ENCODE measurements at regions not wholly inside any gene's neighbourhood (a gene's known extent, or its start where the extent isn't known, plus 50 kb on each side); places are given as distances from the start of the nearest gene placed in this dataset.
"Not testable (repeated sequence)": the region's sequence is repeated elsewhere in the genome, so short reads cannot be mapped to it uniquely, and the experiment has no call there.

DNA sequence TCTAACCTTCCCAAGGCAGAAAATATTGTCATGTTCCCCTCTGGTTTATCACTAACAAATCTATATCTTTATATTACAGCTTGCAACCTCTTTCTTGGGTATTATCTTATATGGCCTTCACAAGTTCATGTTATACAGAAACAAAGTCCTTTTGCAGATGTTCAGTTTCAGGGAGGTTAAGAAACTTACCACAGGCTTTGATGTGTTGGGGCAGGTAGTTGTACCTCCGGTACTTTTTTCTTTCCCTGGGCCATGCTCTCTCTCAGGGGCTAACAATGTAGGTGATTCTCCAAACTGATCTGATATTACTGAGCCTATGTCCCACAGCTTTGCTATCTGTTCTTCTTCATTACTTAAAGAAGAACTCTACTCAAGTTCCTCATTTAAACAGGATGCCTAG, 548.9 kb upstream of the SYT4 start:
- ATAC-seq: no peak

DNA sequence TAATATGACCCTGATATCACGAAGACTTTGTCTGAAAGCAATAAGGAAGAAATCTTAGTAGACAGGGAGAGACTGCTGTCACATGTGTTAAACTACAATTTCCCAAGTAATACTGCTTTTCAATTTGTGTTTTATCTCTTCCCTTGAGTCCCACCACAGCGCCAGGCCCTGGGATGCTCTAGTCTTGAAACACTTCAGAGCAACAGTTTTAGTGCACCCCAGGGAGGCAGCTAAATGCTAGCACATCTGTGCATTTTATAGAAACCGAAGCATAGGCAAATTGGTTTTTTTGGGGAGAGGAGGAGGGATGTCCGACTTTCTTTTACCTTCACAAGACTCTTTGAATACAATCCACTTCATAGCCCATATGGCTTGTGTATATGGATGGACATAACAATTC, 550.0 kb upstream of the SYT4 start:
- ATAC-seq: no peak

DNA sequence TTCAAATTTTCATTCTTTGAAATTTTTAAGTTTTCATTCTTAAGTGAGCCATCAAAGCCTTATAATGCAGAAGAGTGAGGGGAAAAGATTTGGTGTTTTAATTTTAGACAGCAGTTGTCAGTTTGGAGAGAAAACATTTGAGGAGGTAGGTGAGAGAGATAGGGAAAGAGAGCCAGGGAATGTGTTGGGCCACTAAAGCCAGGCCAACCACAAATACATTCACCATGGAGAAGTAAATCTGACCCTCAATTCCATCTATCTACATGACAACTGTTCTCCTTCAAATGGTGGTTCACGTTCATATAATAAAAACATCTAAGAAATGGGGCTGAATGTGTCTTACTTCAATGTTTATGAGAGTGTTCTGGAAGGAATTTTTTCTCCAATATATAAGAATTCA, 553.0 kb upstream of the SYT4 start:
- no peak for ATAC-seq

DNA sequence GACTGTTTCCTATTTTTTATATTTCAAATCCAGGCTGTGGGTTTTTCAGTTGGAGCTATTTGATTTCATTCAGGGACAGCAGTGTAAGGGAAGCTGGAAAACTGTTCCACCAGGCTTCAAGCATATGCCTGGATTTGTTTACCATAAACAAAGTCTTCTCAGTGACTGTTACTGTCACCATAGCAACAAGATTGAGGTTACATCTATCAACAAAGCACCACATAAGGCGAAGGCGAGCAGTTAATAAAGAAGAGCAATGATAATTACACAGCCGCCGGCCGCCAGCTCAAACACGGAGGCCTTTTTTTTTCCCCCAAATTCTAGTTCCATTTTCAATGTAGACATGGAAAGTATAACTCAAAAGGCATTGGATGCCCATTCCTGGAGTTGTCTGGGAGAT, 553.7 kb upstream of the SYT4 start:
- no peak for ATAC-seq

DNA sequence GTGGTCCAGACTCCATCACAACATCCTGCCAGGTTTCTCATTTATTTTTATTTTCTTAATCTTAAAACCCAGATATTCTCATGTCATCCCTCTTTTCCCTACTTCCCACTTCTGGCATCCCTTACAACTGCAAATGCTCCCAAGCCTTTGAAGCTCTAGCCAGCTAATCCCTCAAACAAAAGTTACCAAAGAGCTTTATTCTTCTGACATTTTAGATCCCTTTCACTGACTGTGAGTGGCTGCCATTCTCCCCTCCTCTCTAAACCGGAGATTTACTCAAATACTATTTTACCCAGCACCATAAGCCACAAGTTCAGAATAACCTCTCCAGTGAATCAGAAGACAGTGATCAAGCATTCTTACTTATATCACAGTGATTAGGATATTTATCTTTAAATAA, 569.0 kb upstream of the SYT4 start:
- no peak for ATAC-seq

DNA sequence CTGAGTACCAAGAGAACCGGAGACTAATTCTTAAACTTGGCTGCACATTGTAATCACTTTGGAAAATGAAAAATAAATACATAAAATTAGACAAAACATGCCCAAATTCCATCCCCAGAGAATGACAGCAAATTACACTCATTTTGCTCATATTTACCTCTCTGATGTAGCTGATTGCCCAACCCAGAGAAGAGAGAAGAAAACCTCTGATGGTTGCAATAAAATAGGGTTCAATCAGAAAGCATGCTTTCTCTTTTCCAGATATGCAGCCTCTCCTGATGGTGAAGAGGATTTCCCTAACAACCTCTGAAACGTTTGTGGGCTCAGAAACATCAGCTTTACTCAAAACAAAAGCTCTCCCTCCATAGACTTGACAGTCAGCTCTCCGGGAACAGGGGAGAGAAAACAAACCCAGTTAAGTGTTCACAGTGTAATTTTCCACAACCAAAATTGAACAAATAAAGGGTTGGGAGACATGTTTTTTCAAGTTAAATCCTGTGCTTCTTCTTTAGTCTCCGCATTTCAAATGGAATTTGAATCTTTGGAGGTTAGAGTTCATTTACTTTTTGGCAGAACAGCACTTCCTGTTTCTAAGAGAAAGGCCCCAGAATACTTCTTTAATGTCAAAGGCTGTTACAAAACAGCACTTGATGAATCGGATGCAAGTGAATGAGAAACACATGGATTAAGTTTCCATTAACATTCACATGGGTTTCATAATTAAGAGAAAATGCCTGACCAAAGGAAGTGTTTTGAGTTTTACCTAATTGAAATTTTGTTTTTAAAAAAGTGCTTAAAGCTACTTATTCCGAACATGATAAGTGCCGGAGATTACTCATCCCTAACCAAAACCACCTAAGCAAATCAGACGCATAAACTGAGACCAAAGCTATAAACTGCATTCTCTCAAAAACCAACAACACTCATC, 570.1 kb upstream of the SYT4 start:
- ATAC-seq: no peak

DNA sequence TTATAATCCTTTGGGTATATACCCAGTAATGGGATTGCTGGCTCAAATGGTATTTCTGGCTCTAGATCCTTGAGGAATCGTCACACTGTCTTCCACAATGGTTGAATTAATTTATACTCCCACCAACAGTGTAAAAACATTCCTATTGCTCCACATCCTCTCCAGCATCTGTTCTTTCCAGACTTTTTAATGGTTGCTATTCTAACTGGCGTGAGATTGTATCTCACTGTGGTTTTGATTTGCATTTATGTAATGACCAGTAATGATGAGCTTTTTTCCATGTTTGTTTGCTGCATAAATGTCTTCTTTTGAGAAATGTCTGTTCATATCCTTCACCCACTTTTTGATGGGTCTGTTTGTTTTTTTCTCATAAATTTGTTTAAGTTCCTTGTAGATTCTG, 572.5 kb upstream of the SYT4 start:
- not testable (repeated sequence) for ATAC-seq

DNA sequence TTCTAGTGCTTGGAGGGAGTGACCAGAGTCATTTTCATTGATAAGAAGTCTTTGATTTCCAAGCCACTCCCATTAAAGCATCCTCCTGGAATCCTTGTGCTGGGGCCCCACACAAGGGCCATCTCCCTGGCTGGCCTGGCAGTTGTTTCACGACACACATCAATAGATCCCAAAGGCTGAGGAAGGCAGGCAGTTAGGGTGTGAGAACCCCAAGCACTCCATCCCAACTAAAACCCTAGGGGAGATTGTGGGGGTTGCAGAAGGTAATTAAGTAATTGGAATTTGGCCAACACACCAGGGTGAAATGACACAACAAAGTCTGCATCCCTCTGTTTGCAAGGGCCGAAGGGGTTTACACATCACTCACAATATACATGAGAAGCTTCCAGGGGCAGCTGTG, 578.1 kb upstream of the SYT4 start:
- ATAC-seq: no peak

DNA sequence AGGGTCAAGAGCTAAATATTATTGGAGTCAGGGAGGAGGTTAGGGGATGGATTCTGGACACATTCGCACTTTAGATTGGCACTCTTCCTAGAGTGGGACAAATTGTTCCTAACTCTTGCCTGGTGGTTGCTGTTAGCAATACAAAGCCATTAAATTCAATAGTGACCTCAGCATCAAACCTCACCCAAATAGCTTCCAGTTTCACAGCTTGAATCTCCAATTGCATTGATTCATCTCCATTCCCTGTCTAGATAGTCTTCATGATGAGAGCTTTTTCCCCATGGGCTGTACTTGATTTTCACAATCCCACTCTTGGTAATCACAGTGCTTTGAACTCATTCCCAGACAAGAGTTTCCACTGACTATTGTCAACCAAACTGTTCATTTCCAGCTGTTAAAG, 585.9 kb upstream of the SYT4 start:
- no peak for ATAC-seq

DNA sequence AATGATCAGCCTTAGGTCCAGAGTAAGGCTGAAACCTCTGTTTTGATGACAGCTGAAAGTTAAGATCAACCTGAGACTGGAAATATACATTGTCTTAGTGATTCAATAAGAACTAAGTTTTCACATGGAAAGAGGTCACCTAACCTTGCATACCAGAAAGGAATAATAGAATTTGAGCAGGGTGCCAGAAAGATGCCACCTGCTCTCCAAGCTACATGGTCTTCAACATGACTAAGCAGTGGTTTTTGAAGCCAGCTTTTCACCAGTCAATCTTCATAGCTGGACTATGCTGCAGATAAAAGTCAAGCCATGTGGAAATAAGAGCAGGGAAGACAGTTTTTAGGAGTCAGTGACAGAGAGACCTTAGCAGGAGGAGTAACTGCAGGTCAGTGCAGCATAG, 589.4 kb upstream of the SYT4 start:
- no peak for ATAC-seq

DNA sequence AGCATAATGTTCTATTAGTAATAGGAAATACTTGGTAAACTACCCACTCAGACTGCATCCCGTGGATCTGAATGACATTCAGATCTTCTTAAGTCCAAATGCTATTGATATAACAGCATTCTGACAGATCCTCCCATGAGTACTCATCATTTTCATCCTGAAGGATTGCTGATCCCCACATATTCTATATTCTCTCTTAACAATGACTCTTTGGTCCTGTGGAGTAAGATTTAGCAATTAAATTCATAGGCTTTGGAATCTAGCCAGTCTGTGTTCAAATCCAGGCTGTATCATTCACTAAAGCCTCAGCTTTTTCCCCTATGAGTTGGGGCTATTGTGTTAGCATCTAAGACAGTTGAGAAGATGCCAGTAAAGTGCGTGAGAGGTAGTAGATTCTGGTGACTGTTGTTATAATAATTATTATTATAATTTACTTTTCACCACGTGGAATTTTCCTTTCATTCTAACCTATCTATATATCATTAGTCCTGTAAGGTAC, 591.3 kb upstream of the SYT4 start:
- ATAC-seq: no peak

DNA sequence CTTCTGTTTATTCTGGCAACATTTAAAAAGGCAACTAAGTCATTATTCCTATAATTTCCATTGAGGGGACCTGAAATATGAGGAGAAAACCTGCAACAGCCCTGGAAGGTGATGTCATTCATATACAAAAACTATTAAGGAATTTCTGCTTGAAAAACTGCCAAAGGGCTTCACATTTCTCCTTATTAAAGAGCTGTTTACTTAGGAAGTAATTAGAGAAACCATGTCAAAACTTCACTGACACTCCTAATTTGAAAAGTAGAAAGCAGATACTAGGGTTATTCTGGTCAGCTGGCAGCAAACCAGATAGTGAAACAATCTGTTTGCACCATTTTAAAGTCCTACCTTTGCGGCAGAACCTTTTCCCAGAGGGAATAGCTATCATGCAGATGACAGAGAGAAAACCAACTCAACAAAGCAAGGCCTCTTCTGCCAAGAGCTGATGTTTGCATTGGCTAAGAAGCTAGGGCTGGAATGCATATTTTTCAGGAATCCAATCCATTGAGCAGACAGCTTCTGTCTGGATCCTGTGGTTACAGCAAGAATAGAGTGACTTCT, 592.2 kb upstream of the SYT4 start:
- ATAC-seq: no peak

DNA sequence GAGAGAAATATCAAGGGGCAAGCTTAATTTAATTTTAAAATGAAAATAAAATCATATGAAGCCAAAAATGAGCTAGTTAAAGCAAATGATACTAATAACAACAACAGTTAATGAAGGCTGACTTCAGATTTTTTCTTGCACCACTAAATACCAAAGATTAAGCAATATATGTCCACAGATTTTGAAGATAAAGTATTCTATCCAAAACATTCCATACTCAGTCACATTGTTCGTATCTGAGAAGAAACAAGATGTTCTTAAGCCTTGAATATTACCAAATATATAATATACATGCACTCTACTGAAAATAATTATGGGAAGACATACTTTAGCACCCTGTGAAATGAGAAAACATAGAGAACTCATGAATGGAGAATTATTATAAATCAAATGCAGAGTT, 593.3 kb upstream of the SYT4 start:
- no peak for ATAC-seq

DNA sequence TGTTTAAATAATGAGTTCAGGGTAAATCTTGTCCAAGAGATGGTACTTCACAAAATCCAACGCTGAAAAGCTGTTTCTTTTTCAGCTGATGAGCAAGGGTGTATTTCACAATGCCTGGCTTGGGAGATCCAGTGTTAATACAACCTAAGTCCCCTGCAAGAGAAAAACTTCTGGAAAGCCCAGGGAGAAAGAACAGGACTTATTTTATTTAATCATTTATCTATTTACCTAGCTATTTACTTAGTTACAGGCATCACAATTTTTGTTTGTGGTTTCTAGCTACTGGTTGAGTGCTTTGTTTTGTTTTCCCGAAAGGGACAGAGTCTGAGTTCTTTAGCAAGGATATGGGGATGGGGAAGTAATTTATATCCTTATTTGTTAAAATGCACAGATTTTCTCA, 598.2 kb upstream of the SYT4 start:
- no peak for ATAC-seq

DNA sequence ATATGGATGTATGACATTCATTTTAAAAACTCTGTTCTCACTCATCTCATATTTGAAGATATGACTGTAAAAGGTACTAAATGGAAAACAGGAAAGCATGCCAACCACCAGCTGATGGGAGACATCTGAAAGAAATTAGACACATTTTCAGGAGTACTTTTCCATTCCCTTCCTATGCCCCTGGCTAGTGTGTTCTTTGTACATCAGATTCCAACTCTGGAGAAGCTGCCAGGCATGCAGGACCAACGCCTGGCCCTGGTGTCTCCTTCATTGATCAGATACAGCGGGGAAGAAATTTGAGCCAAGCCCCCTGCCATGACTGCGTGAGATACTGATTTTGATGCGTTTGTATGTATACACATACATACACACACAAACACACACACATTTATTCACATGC, 599.0 kb upstream of the SYT4 start:
- no peak for ATAC-seq

DNA sequence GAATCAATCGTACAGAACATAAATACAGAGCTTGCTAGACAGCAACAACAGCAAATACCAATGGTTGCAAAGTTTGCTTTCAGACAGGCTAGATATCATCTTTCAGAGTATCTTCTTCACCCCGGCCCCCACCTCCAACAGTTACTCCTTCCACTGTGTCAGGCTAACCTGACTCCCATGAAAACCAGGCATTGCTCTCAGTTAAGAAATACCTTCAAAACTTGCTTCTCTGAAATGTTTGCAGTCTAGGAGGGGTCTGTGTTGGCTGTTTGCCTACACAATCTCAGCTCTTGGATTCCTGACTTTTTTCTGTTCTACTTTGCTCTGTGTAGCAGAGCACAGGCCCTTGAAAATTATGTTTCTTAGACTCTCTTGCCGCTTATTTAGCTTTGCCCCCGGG, 599.5 kb upstream of the SYT4 start:
- ATAC-seq: no peak

DNA sequence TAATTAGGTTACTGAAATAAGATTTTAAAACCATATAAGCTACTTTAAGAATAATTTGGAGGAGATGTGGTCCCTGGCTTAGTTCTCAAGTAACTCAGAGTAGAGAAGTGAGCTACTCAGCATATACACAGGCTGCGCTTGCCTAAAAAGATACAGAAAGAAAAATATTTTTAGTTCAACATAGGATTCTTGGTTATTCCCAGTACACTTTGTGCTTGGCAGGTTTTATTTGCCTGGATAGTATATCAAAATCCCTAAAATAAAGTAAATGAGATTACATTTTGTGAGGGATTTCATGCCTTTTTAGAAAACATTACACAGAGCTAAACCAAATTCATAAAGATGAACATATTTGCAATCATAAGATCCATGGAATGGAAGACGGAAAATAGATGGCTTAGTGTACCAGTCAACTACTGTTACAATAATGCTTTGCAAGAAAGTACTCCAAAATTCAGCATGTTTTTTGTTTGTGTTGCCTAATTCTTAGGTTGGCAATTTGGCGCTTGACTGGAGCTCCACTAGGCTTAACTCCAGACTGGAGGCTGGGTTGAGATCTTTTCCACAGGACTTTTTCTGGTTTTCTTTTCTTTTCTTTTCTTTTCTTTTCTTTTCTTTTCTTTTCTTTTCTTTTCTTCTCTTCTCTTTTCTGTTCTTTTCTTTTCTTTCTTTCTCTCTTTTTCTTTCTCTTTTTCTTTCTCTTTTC, 600.5 kb upstream of the SYT4 start:
- no peak for ATAC-seq

DNA sequence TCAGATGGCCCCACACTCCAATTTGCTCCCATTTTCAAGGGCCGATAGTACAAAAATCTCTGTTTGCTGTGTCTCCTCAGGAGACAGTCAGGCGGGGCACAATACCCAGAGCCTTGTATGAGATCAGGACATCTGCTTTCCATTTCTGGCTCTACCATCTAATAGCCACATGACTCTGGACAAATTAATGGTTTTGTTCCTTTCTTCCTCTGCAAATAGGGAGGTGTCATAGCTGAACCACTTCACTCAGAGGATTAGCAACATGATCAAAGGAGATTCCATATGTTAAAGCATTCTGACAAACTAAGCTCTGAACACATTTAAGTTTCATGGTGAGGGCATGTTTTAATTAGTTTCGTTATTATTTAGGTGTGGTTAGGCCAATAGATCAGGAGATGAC, 602.1 kb upstream of the SYT4 start:
- no peak for ATAC-seq

DNA sequence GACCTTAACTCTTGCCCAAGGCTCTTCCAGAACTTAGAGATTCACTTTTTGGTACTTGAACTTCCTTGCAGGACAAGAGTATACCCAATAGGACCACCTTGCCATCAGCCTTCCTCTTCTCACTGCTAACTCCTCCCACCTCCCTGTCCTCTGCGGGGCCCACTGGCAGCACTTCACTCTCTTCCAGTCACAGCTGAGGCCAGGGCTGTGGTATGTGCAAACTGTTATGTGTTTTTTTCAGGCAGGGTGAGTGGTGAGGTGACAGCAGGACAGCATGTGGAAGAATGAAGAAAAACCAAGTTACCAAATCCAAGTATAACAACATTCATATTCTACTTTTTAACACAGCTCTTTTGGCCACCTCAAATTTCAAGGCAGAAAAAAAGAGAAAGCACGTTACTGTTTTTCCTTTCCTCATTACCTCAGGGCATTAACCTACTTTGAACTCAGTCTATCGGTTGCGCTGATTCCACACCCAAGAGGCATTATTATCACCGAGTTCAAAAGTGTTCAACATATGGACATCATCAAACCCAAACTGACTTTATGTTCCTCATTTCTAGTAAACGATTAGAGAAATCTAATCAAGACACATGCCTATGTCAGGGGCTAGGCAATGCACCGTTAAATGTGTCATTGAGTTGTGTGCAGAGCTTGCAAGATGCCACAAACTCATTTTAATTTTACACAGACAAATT, 605.2 kb upstream of the SYT4 start:
- ATAC-seq: no peak

DNA sequence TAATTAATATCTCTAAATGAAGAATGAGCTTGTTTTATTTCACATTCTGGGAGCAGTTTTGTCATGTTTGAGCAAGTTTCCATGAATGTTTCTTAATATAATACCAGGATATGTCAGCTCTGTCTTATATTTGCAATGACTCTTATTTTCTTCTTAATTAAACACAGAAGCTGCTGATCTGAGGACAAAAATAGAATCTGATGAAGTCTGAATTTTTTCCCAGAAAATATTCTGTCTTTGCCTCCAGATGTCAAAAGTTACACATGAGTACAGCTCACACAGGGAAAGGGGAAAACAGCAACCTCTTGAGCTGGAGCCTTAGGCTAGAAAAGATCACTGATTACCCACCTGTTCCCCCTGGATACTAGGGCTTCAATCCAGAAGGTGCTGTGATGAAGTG, 606.6 kb upstream of the SYT4 start:
- ATAC-seq: no peak

DNA sequence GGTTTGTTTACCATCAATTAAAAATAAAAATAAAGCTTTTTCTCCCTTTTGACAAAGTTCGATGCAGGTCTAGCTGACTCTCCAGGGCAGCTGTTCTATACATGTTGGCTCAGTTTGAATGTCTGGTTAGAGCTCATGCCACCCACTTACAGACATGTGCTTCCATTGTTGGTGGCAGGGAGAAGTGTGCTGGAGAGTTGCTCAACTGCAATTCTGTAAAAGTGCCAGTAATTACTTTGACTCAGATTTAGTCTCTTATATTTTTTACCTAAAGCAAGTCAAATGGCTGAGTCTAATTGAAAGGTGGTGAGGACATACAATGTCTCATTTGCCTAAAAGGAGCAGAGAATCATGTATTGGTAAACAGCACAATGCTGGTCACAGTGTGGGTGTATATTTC, 609.1 kb upstream of the SYT4 start:
- no peak for ATAC-seq

DNA sequence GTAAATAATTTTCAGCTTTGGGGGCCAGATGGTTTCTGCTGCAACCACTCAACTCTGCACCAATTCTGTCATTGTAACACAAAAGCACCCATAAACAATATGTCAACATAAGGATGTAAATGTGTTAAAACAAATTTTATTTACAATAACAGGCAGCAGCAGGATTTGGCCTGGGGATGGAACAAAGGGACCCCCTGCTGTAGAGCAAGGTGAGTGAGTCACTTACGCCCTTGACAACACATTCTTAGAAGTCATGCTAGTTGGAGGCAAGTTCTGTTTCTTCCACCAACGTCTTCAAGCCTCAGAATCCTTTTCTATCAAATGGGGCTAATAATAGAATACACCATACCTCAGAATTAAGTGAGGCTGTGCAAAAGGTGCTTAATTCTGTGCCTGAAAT, 610.2 kb upstream of the SYT4 start:
- no peak for ATAC-seq

DNA sequence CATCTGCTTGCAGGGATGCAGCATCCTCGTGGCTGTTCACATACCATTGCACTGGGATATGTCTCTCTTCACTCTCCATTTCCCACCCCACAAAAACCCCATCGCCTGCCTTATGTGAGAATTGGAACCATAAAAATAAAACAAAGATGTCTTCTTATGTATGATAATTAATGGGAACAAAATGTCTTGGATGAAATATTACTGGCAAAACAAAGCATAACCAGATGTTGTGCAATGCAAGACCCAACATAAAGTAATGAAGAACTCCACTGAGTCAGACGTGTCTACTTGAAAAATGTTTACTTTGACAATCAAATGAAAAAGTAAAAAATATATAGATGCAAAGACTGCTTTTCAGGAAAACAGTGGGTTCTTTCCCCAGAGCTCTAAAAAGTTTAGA, 611.3 kb upstream of the SYT4 start:
- ATAC-seq: no peak
